Tibial nerve (tissue), 4 donors: ENCODE measurements at regions not wholly inside any gene's neighbourhood (a gene's known extent, or its start where the extent isn't known, plus 50 kb on each side); places are given as distances from the start of the nearest gene placed in this dataset.

ENCODE experiments used
- CTCF ChIP-seq, 5 experiments: fragments of 200-600 bp in 3 of 5; fragments of 450-650 bp in 2 of 5; sonication (generic) in 3 of 5; IDR thresholded peaks; one replicate each; pipeline ENCODE4 v1.5.1; 2016 to 2019; ENCODE audit warnings: antibody characterized with exemption in 5 of 5, mild to moderate bottlenecking in 3 of 5, moderate library complexity in 2 of 5
- EP300 ChIP-seq, 2 donors: sonication (generic); formaldehyde crosslinking; IDR thresholded peaks; one replicate each; pipeline ENCODE4 v1.6.1; 2017; ENCODE audit warnings: antibody characterized with exemption in 2 of 2, mild to moderate bottlenecking in 1 of 2
- POLR2A ChIP-seq, 2 donors: fragments of 450-650 bp; IDR thresholded peaks; one replicate each; pipeline ENCODE4 v1.6.1; 2017; ENCODE audit warnings: antibody characterized with exemption in 2 of 2, mild to moderate bottlenecking in 2 of 2, moderate library complexity in 2 of 2

- TF ChIP-seq POLR2A (IDR thresholded peaks at IDR 0.05) (no peak), CTCF (IDR thresholded peaks at IDR 0.05) (no peak), EP300 (IDR thresholded peaks at IDR 0.05) (no peak)
Measured at GRCh38 chrX:101823236-101823635, 108.6 kb downstream of the ZMAT1 start.
